Mammary epithelial cell (primary cell): ENCODE measurements at regions not wholly inside any gene's neighbourhood (a gene's known extent, or its start where the extent isn't known, plus 50 kb on each side); places are given as distances from the start of the nearest gene placed in this dataset.

Source experiments
- EZH2 ChIP-seq: IDR thresholded peaks from 2 replicates; pipeline ENCODE4 v1.6.1; 2012; ENCODE audit warnings: low read length, inconsistent platforms, borderline replicate concordance
- TF ChIP-seq, protein P1 (sequence below), 2 donors: IDR thresholded peaks in 1 of 2; conservative IDR thresholded peaks in 1 of 2; 2 replicates each; pipeline ENCODE4 v1.5.1; 2011 to 2012; ENCODE audit warnings: inconsistent platforms in 2 of 2, low read length in 2 of 2, mild to moderate bottlenecking in 2 of 2, control low read depth in 1 of 2, low read depth in 1 of 2; ENCODE audit not compliant: insufficient read depth in 1 of 2; ENCODE audit errors: extremely low read depth in 1 of 2

DNA sequence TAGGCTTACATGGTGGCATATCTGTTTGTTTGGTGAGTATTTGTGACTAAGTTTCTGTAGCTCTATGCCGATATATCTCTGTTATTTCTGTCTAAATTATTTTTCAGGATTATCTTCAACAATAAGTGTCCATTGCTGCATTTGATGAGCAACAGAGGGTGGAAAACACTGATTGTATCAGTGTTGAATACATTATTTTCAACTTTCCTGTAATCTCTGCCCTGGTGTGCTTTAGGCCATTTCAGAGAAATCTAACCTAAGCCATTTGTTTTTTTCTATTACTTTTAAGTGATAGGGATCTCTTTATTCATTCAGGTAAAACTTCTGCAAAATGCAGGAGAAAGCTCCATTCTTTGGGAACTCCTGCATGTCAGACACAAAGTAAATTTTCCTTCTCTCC lies 654.5 kb downstream of the RNF144A start:
- TF ChIP-seq, protein P1, sequence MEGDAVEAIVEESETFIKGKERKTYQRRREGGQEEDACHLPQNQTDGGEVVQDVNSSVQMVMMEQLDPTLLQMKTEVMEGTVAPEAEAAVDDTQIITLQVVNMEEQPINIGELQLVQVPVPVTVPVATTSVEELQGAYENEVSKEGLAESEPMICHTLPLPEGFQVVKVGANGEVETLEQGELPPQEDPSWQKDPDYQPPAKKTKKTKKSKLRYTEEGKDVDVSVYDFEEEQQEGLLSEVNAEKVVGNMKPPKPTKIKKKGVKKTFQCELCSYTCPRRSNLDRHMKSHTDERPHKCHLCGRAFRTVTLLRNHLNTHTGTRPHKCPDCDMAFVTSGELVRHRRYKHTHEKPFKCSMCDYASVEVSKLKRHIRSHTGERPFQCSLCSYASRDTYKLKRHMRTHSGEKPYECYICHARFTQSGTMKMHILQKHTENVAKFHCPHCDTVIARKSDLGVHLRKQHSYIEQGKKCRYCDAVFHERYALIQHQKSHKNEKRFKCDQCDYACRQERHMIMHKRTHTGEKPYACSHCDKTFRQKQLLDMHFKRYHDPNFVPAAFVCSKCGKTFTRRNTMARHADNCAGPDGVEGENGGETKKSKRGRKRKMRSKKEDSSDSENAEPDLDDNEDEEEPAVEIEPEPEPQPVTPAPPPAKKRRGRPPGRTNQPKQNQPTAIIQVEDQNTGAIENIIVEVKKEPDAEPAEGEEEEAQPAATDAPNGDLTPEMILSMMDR (conservative IDR thresholded peaks at IDR 0.05 in 1 of 2, IDR thresholded peaks at IDR 0.05 in 1 of 2; ENCODE audit: extremely low read depth in 1 of 2, insufficient read depth in 1 of 2, low read depth in 1 of 2, low read length in 2 of 2) = no peak
- no peak for TF ChIP-seq EZH2
